Right atrium auricular region (tissue), 2 donors: ENCODE measurements at regions not wholly inside any gene's neighbourhood (a gene's known extent, or its start where the extent isn't known, plus 50 kb on each side); places are given as distances from the start of the nearest gene placed in this dataset.

ENCODE experiments used
- DNase-seq: peaks from one replicate; pipeline ENCODE4 v3.0.0-alpha.2; 2019; ENCODE audit warnings: low spot score
- H3K27ac ChIP-seq, 2 donors: fragments of 200-600 bp; sonication (generic); 1 replicate in 1 of 2; 2 replicates in 1 of 2; pipeline ENCODE4 v1.5.1; 2016 to 2019
- H3K27me3 ChIP-seq, 2 donors: fragments of 200-600 bp; sonication (generic); one replicate each; pipeline versions ENCODE4 v1.5.1 to v1.6.0; 2017 to 2019
- H3K36me3 ChIP-seq: fragments of 200-600 bp; sonication (generic); one replicate; pipeline ENCODE4 v1.5.1; 2016
- H3K4me1 ChIP-seq, 2 donors: fragments of 200-600 bp; sonication (generic); one replicate each; pipeline versions ENCODE4 v1.5.1 to v1.6.0; 2017 to 2019
- H3K4me3 ChIP-seq, 2 donors: fragments of 200-600 bp; sonication (generic); 1 replicate in 1 of 2; 2 replicates in 1 of 2; pipeline ENCODE4 v1.5.1; 2017 to 2019; ENCODE audit warnings: mild to moderate bottlenecking in 1 of 2, moderate library complexity in 1 of 2
- H3K9me3 ChIP-seq, 2 donors: fragments of 200-600 bp; sonication (generic); one replicate each; pipeline ENCODE4 v1.5.1; 2019
- TF ChIP-seq, protein P1 (sequence below), 2 donors: fragments of 200-600 bp; sonication (generic); IDR thresholded peaks; one replicate each; pipeline ENCODE4 v1.5.1; 2019; ENCODE audit warnings: antibody characterized with exemption in 2 of 2

DNA sequence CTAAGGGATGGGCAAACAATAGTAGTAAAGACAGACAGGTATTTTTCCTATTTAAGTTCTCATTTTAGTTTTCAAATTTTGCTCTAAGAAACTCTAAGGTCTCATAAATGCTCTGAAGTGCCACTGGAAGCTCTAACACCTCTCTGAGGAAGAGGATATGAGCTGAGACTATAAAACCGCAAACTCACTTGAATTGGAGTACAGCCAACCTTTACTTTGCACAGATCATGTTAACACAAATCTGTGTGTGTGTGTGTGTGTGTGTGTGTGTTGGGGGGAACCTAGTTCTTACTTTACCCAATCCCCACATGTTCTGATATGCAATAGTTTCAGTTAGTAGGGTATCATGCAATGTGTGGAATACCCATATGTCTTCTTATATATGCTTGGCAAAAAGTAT is 446.8 kb downstream of the CHL1 start:
- Histone ChIP-seq H3K9me3 (no peaks in the 10 kb centered on the region), H3K36me3 (no peaks in the 10 kb centered on the region), H3K27ac (no peak overlapping the region), H3K27me3 (no peaks in the 10 kb centered on the region), H3K4me3 (no peak overlapping the region), H3K4me1 (no peaks in the 10 kb centered on the region)
- DNase-seq, result no peak
- TF ChIP-seq, protein P1, sequence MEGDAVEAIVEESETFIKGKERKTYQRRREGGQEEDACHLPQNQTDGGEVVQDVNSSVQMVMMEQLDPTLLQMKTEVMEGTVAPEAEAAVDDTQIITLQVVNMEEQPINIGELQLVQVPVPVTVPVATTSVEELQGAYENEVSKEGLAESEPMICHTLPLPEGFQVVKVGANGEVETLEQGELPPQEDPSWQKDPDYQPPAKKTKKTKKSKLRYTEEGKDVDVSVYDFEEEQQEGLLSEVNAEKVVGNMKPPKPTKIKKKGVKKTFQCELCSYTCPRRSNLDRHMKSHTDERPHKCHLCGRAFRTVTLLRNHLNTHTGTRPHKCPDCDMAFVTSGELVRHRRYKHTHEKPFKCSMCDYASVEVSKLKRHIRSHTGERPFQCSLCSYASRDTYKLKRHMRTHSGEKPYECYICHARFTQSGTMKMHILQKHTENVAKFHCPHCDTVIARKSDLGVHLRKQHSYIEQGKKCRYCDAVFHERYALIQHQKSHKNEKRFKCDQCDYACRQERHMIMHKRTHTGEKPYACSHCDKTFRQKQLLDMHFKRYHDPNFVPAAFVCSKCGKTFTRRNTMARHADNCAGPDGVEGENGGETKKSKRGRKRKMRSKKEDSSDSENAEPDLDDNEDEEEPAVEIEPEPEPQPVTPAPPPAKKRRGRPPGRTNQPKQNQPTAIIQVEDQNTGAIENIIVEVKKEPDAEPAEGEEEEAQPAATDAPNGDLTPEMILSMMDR (IDR thresholded peaks at IDR 0.05), result no peak

DNA sequence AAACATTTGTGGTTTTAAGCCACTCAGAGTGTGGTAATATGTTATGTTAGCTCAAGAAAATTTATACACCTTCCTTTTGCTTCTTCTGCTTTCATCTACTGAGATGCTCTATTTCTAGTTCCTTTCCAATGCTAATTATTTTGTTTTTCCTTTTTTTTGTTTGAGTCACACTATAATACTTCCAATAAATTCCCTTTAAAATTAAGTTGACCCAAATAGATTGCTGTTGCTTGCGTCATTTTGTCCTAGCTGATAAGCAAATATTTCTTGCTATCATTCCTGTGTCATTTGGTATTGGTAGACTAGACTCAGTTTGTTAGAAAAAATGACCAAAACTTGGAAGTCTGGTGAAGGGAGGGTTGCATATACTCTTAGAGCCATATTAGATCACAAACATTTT is 437.0 kb upstream of the CNTN6 start:
- H3K9me3 ChIP-seq, result no peaks in the 10 kb centered on the region

DNA sequence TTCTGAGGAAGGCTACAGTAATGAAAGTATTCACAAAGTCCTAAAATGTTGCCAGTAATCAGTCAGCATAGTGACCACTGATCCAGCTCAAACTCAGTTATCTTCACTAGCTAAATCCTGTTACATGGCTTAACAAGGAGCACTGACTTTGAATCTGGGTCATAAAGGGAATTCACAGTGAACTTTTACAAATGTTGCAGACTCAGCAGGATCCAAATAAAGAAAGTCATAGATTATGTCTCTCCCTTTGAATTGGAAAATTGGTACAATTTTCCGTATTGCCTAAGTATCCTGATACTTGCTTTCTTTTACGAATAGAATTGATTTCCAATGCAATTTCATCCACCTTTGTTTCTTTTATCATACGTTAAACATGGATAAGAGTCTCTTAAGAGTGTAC is 431.5 kb upstream of the CNTN6 start:
- no peak overlapping the region for H3K27ac ChIP-seq
- no peaks in the 10 kb centered on the region for H3K4me1 ChIP-seq
- TF ChIP-seq, protein P1 (IDR thresholded peaks at IDR 0.05), result no peak
- H3K9me3 ChIP-seq, result no peaks in the 10 kb centered on the region
- H3K36me3 ChIP-seq, result no peaks in the 10 kb centered on the region
- DNase-seq, result no peak
- H3K27me3 ChIP-seq, result no peaks in the 10 kb centered on the region
- no peak overlapping the region for H3K4me3 ChIP-seq

More for the DNA sequence above, 437.0 kb upstream of the CNTN6 start:
- Histone ChIP-seq H3K36me3 (no peaks in the 10 kb centered on the region), H3K27me3 (no peaks in the 10 kb centered on the region), H3K4me1 (no peaks in the 10 kb centered on the region), H3K4me3 (no peak overlapping the region), H3K27ac (no peak overlapping the region)
- DNase-seq, result no peak
- TF ChIP-seq, protein P1 (IDR thresholded peaks at IDR 0.05), result no peak

DNA sequence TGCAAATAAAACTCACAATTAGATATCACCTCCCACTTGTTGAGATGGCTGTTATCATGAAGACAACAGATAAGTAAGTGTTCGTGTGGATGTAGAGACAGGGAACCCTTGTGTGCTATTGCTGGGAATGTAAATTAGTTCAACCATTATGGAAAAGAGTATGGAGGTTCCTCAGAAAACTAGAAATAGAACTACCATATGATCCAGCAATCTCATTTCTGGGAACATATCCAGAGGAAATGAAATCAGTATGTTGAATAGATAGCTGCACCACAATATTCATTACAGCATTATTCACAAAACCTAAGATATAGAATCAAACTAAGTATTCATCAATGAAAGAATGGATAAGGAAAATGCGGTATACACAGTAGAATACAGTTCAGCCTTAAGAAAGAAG is 418.7 kb upstream of the CNTN6 start:
- Histone ChIP-seq H3K4me1 (no peaks in the 10 kb centered on the region), H3K9me3 (peaks cover 0 to 9% of the 10 kb centered on the region in 2 donors), H3K27ac (no peak overlapping the region), H3K27me3 (no peaks in the 10 kb centered on the region), H3K36me3 (no peaks in the 10 kb centered on the region), H3K4me3 (no peak overlapping the region)
- TF ChIP-seq, protein P1 (IDR thresholded peaks at IDR 0.05), result no peak
- no peak for DNase-seq

DNA sequence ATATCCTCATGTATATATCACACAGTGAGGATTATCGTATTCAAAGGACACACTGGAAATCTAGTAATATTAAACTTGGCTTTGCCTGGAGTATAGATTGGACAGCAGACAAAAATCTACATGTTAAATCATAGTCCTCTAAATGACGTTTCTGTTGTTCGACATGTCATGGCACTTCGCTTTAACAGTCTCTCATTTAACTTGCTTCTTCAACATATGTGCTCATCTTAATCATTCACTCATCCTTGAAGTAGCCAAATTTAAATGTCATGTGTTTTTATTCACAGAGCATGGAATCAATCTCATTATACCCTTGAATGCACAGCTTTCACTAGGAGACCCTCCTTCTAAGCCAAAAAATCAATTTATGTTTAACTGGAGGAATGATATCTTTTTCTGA is 417.0 kb upstream of the CNTN6 start:
- H3K9me3 ChIP-seq, result peaks cover 0 to 9% of the 10 kb centered on the region in 2 donors
- H3K4me1 ChIP-seq, result no peaks in the 10 kb centered on the region
- H3K4me3 ChIP-seq, result no peak overlapping the region
- no peaks in the 10 kb centered on the region for H3K27me3 ChIP-seq
- no peak overlapping the region for H3K27ac ChIP-seq
- TF ChIP-seq, protein P1 (IDR thresholded peaks at IDR 0.05), result no peak
- no peak for DNase-seq
- no peaks in the 10 kb centered on the region for H3K36me3 ChIP-seq

DNA sequence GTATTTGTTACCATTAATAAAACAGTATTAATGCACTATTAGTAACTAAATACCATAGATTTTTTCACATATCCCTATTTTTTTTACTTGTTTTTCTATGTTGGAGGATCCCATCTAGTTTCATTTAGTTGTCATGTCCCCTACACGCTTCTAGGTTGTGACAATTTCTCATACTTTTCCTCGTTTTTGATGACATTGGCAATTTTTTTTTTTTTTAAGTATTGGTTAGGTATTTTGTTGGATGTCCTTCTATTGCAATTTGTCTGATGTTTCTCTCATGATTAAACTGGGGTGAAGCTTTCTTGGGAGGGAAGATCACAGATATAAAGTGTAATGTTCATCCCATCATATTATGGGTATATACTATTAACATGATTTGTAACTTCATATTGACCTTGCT is 409.1 kb upstream of the CNTN6 start:
- Histone ChIP-seq H3K36me3 (no peaks in the 10 kb centered on the region), H3K27me3 (no peaks in the 10 kb centered on the region), H3K9me3 (no peaks in the 10 kb centered on the region), H3K4me1 (no peaks in the 10 kb centered on the region), H3K27ac (no peak overlapping the region), H3K4me3 (no peak overlapping the region)
- DNase-seq, result no peak
- TF ChIP-seq, protein P1 (IDR thresholded peaks at IDR 0.05), result no peak
